Retinal pigment epithelial cell (primary cell): ENCODE measurements at regions not wholly inside any gene's neighbourhood (a gene's known extent, or its start where the extent isn't known, plus 50 kb on each side); places are given as distances from the start of the nearest gene placed in this dataset.

Source experiments
- DNase-seq: peaks from one replicate; pipeline ENCODE4 v3.0.0-alpha.2; 2010; ENCODE audit warnings: low read depth
- H3K4me3 ChIP-seq: 2 replicates; pipeline ENCODE4 v1.5.1; 2011; ENCODE audit warnings: mild to moderate bottlenecking, low read length, control low read depth, moderate library complexity
- TF ChIP-seq, protein P1 (sequence below): conservative IDR thresholded peaks from 2 replicates; pipeline ENCODE4 v1.5.1; 2011; ENCODE audit warnings: low read depth, low read length, control low read depth, inconsistent platforms

GRCh38 chr1:115412286-115412685, 74.2 kb upstream of the NGF start:
- H3K4me3 ChIP-seq = no peak overlapping the region
- DNase-seq = no peak
- TF ChIP-seq, protein P1, sequence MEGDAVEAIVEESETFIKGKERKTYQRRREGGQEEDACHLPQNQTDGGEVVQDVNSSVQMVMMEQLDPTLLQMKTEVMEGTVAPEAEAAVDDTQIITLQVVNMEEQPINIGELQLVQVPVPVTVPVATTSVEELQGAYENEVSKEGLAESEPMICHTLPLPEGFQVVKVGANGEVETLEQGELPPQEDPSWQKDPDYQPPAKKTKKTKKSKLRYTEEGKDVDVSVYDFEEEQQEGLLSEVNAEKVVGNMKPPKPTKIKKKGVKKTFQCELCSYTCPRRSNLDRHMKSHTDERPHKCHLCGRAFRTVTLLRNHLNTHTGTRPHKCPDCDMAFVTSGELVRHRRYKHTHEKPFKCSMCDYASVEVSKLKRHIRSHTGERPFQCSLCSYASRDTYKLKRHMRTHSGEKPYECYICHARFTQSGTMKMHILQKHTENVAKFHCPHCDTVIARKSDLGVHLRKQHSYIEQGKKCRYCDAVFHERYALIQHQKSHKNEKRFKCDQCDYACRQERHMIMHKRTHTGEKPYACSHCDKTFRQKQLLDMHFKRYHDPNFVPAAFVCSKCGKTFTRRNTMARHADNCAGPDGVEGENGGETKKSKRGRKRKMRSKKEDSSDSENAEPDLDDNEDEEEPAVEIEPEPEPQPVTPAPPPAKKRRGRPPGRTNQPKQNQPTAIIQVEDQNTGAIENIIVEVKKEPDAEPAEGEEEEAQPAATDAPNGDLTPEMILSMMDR = no peak

GRCh38 chr1:115411371-115412063, 73.5 kb upstream of the NGF start:
- TF ChIP-seq, protein P1 = no peak
- no peak overlapping the region for H3K4me3 ChIP-seq
- DNase-seq = no peak

- TF ChIP-seq, protein P1 = no peak
- H3K4me3 ChIP-seq = no peak overlapping the region
- DNase-seq = no peak
Observed at GRCh38 chr1:115409094-115410015, 71.3 kb upstream of the NGF start.

- TF ChIP-seq, protein P1 = no peak
- no peak overlapping the region for H3K4me3 ChIP-seq
- no peak for DNase-seq
Observed at GRCh38 chr1:115408533-115408932, 70.5 kb upstream of the NGF start.

GRCh38 chr1:115404911-115405310, 66.9 kb upstream of the NGF start:
- TF ChIP-seq, protein P1 = no peak
- no peak overlapping the region for H3K4me3 ChIP-seq
- no peak for DNase-seq

- no peak overlapping the region for H3K4me3 ChIP-seq
- TF ChIP-seq, protein P1 = no peak
- no peak for DNase-seq
Observed at GRCh38 chr1:115402753-115403184, 64.7 kb upstream of the NGF start.
